Mononuclear cell (primary cell): ENCODE measurements at regions not wholly inside any gene's neighbourhood (a gene's known extent, or its start where the extent isn't known, plus 50 kb on each side); places are given as distances from the start of the nearest gene placed in this dataset.

Experiments used
- H3K27me3 ChIP-seq: 2 replicates; pipeline ENCODE4 v1.6.0; 2011; ENCODE audit warnings: low read length, control low read depth; ENCODE audit not compliant: insufficient read depth
- H3K4me1 ChIP-seq: 2 replicates; pipeline ENCODE4 v1.5.1; 2011; ENCODE audit warnings: mild to moderate bottlenecking, low read length, control low read depth; ENCODE audit not compliant: insufficient read depth
- H3K4me3 ChIP-seq: 2 replicates; pipeline ENCODE4 v1.5.1; 2011; ENCODE audit warnings: mild to moderate bottlenecking, low read length, moderate library complexity
- H3K9me3 ChIP-seq: 2 replicates; pipeline ENCODE4 v1.5.1; 2011; ENCODE audit warnings: low read depth, mild to moderate bottlenecking, control low read depth, low read length

DNA sequence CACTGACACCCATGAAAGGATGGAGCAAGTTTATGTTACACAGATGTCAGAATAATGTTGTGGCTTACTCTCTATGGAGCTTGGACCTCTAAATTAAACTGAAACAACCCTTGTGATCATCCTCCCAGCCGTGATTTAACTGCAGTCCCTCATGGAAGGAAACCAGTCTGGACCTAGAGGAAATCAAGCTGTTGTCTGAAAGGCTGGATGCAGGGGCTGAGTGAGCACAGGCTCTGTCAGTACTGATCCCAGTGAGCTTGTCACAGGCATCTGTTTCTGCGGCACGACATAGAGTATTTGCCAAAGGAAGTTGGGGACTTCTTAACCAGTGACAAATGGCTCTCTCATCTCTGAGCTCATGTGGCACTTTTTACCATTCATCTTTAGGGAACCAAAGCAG, 282.9 kb upstream of the MAP3K1 start:
- Histone ChIP-seq H3K4me3 (no peak overlapping the region), H3K4me1 (peaks cover 18% of the 10 kb centered on the region), H3K9me3 (no peaks in the 10 kb centered on the region), H3K27me3 (no peaks in the 10 kb centered on the region)

DNA sequence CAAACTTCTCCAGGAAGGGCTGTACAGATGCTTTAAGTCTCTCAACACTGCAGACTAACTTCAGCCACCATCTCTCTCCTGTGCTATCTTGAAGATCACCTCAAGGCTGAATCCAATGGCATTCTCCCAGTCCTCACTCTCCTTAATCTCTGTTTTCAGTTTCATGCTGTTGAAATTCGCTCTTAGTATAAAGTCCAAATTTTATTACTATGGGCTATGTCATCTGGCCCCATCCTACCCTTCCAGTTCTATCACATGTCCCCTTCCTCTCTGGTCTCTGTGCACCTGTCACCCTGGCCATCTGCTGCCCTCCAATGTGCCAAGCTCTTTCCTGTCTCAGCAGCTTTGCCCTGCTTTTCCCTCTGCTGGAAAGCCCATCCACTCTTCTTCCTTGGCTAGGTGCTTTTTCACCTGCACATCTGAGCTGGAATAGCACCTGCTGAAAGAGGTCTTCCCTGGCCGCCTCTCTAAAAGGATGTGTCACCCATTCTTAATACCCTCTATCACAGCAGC, 284.7 kb upstream of the MAP3K1 start:
- Histone ChIP-seq H3K4me3 (no peak overlapping the region), H3K27me3 (no peaks in the 10 kb centered on the region), H3K4me1 (peaks cover 18% of the 10 kb centered on the region), H3K9me3 (no peaks in the 10 kb centered on the region)

DNA sequence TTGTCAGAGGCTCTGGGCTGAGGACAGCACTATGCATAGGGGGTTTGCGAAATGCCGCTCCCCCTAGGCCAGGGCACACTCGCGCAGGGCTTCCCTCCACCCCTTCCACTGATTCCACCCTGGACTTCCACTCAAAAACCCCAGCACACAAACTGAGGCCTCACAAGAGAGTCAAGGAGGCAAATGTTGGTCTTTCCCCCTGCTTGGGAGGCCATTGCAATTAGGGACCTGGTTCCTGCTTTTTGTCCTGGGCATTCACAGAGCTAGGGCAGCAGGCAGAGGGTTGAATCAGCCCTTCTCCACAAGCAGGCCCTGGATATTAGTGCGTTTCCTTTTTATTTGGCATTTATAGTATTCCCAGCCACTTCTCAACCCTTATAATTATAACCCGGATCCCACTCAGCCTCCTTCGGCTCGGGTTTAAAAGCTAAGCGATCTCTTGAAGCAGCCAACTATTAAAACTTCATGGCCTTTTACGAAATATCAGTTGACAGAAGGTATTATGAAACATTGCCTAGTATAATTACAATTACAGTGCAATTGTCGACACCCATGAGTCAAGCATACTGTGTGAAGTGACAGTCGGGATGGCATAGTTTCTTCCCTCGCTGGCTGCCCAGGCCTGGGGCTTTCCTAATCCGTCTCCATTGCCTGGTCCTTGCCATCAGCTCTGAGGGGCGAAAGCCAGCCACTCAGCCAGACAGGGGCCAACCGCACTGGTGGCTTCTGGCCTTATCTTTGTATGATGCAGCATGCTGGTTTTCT, 285.5 kb upstream of the MAP3K1 start:
- Histone ChIP-seq H3K4me1 (peaks cover 18% of the 10 kb centered on the region), H3K4me3 (no peak overlapping the region), H3K9me3 (no peaks in the 10 kb centered on the region), H3K27me3 (no peaks in the 10 kb centered on the region)

DNA sequence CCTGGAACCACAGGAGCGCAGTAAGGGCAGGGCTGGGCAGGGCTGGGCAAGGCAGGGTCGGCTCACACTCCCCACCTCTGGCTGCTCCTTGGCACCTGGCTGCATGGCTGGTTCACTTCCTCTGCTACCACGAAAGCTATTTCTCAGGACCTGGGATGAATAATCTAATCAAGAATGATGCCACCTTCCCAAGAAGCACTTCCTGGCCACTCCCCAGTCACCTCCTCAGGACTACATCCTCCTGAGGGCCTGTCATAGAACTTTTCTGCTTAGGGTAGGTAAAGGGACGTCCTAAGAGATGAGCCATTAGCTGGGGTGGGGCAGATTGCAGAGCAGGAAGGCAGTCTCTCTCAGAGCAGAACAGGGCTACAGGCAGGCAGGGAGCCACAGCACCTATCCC, 288.2 kb upstream of the MAP3K1 start:
- no peaks in the 10 kb centered on the region for H3K27me3 ChIP-seq
- H3K9me3 ChIP-seq, result no peaks in the 10 kb centered on the region
- peaks cover 24% of the 10 kb centered on the region for H3K4me1 ChIP-seq
- H3K4me3 ChIP-seq, result no peak overlapping the region

DNA sequence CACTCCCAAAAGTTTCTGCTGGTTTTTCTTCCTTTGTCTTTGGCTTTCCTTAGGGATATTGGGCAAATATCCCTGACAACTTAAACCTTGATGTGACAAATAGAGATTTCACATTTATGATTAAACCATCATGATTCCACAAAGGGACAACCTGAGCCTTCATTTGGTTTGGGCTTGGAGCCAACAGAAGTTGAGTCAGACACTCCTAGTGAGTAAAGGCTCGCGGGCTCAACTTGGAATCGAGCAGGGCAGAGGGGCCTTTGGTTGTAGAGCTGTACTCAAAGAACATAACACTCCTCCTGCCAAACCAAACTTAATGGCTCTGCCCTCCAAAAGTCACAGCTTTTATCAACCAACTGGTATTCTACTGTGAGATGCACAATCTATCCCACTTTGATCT, 290.2 kb upstream of the MAP3K1 start:
- no peak overlapping the region for H3K4me3 ChIP-seq
- no peaks in the 10 kb centered on the region for H3K9me3 ChIP-seq
- H3K4me1 ChIP-seq, result peaks cover 16% of the 10 kb centered on the region
- no peaks in the 10 kb centered on the region for H3K27me3 ChIP-seq

DNA sequence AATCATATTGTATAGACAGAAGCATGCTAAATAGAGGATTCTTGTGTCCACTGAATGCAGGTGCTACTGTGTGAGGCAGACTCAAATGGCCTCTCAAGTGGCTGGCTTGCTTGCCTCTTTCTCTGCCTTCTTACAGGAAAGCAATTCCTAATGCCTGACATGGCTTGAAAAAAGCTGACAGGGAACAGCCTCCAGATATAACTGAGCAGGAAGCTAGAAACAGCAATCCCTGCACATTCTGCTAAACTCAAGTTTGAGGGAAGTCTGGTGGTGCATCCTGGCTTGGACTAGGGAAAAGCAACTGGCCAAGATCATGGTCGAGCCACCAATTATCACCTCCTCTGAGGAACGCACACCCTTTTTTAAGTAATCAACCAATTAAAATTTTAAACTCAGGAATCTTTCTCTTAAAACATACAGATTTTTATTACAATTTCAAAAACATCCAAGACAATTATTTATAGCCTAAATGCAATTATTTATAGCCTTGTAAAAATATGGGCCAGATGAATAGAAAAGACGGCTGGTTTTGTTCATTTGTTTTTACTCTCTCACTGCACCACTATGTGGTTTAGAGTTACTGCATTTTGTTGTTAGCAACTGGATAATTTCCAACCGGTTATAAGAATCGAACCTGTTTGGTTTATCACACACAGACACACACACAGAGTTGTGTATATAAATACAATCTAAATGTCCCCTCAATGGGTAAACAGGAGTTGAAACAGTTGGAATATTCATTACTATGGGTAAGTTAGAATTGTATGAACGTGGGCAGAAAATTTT, 290.9 kb upstream of the ANKRD55 start:
- no peaks in the 10 kb centered on the region for H3K9me3 ChIP-seq
- peaks cover 6% of the 10 kb centered on the region for H3K4me1 ChIP-seq
- H3K4me3 ChIP-seq, result no peak overlapping the region
- H3K27me3 ChIP-seq, result no peaks in the 10 kb centered on the region

DNA sequence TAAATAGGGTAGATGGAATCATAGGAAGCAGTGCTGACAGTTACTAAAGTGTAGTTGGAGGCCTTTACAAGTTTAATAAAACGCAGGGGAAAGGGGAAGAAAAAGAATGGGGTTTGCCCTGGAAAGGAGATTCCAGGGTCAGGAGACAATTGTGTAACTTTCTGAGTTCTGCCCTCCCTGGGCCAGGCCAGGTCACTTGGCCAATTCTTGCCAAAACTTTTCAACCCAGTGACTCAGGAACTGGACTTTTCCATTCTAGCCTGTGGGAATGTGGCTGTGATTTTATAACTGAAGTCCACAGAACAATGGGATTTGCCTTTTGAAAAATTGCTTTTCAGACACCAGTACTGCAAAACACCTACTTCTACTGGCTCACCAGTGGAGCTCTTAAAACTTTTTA, 289.8 kb upstream of the ANKRD55 start:
- H3K9me3 ChIP-seq, result no peaks in the 10 kb centered on the region
- no peak overlapping the region for H3K4me3 ChIP-seq
- H3K27me3 ChIP-seq, result no peaks in the 10 kb centered on the region
- peaks cover 6% of the 10 kb centered on the region for H3K4me1 ChIP-seq

DNA sequence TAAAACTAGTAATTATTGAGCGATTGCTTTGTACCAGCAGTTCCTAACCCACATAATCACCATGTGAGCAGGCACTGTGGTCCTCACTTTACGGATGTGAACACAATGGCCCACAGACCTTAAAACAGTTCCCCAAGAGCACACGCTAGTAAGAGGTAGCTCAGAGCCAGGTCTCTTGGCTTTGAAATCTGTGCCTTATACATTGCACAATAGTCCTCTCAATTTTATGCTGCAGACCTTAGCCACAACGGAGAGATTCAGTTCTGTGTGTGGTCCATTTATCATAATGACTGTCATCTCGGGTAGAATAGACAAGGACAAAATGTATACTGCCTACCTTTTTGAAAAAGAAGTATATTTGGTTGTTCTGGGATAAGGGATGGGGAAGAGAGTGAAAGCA, 289.0 kb upstream of the ANKRD55 start:
- H3K27me3 ChIP-seq, result no peaks in the 10 kb centered on the region
- no peaks in the 10 kb centered on the region for H3K9me3 ChIP-seq
- peaks cover 10% of the 10 kb centered on the region for H3K4me1 ChIP-seq
- no peak overlapping the region for H3K4me3 ChIP-seq

DNA sequence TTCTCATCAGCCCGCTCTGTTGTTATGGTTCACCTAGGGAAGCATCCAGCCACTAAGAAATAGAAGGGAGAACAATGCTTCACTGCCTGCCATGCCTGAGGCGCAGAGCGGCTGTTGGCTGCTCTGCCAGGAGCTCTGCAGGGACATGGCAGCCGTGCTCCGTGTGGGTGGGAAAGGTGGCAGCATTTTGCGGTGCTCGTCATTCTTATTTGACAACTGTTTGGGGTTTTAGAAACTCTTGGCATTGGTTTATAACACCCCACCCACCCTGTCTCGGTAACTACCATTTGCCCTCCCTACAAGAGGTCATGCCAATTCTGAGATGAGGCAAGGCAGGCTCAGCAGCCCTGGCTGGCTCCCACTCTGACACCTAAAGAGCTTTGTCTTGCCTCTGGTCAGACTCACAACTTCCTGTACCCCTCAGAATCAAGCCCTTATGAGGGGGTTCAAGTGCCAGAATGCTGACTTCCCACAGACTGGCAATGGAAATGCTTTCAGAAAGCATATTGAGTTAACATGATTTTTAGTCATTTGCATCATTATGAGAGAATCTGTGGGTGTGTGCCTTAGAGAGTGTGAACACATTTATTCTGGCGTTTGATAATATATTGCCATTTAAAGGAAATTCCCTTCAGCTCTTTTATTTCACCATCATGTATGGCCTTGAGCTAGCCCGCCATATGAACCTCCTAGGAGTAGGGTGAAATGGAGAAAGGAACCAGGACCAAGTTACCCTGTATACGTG, 288.0 kb upstream of the ANKRD55 start:
- Histone ChIP-seq H3K4me3 (no peak overlapping the region), H3K27me3 (no peaks in the 10 kb centered on the region), H3K4me1 (peaks cover 20% of the 10 kb centered on the region), H3K9me3 (no peaks in the 10 kb centered on the region)

DNA sequence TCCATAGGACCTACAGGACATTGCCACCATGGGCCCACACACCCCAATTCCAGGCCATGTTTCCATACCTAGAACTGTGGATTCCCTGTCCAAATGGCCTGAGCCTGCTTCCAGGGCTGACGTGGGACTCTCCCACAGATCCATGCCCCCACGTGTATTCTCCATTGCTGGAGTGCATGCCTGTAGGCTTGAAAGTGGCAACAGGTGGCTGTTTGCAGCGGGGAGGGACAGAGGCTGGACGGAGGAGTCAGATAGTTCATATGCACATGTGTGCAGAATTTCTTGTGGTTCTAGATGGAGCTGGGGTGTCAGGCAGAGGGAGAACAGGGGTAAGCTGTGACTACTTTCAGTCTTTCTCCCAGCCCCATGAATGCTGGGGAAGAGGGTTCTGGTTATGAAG, 285.7 kb upstream of the ANKRD55 start:
- H3K9me3 ChIP-seq, result no peaks in the 10 kb centered on the region
- H3K4me1 ChIP-seq, result peaks cover 27% of the 10 kb centered on the region
- no peak overlapping the region for H3K4me3 ChIP-seq
- no peaks in the 10 kb centered on the region for H3K27me3 ChIP-seq

DNA sequence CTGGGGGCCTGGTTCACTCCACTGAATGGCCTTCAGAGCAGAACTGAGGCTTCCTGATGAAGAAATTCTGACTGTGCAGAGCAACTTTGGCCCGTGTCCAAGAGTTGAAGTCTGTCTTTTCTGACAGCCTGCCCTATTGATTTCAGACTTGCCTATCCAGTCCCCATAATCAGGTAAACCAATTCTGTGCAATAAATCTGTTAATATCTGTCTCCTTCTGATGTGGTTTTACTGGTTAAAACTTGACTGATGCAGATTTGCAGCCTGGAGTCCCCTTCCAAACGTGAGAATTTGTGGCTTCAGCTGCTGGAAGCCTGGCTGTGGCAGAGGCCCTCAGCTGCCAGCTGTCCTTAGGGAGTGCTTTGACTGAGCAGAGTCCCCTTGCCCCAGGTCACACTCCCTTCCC, 283.9 kb upstream of the ANKRD55 start:
- Histone ChIP-seq H3K4me3 (no peak overlapping the region), H3K27me3 (no peaks in the 10 kb centered on the region), H3K4me1 (peaks cover 32% of the 10 kb centered on the region), H3K9me3 (no peaks in the 10 kb centered on the region)

DNA sequence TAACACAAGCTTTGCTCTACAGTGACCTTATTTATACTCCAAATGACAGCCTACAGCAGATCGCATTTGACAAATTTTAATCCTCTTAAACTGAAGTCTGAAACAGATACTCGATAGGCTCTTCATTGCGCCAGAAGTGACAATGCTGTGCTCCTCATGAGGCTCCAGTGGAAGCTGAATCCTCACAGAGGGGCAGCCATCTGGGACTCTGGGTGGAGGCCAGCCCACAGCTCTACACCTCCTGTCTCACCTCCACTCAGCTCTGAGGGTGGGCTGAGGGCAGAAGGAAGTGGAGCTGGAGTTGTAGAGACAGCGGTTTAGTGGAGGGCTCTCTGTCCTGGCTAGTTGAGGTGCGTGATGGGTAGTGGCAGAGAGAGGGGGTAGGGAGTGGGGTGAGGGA, 283.3 kb upstream of the ANKRD55 start:
- Histone ChIP-seq H3K9me3 (no peaks in the 10 kb centered on the region), H3K27me3 (no peaks in the 10 kb centered on the region), H3K4me1 (peaks cover 34% of the 10 kb centered on the region), H3K4me3 (no peak overlapping the region)

DNA sequence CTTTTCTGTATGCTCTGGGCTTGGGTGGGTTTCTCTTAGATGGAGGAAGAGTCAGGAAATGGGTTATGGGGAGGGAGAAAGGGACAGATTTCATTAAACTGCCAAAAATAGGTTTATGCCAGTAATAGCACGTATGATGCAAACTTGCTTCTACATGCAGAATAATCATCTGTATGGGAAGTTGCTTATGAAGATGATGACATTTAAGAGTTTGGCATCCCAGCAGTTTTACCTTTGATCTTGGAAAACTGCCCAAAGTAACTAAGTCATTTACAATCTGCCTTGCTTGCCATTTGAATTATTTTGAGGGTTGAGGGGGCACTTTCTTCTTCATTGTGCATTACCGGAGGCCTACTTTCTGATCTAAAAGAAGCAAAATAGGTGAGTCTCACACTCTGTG, 282.9 kb upstream of the ANKRD55 start:
- peaks cover 36% of the 10 kb centered on the region for H3K4me1 ChIP-seq
- H3K27me3 ChIP-seq, result no peaks in the 10 kb centered on the region
- H3K9me3 ChIP-seq, result no peaks in the 10 kb centered on the region
- no peak overlapping the region for H3K4me3 ChIP-seq

DNA sequence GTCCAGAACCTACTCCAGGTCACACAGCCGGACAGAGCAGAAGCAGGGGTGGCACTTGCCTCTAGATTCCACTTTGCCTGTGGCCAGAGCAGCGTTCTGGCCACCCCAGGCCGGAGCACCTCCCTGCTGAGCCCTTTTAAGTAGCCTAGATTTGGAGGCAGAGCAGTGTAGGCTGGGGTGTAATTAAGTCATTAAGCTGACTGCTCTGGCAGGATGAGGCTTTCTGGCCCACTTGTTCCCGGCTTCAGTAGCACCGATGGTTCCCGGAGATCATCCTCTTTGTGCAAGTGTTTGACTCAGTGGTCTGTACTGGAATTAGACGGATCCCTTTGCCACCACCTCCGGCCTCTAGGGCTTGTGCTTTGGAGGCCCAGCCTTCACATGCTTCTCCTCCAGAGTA, 281.9 kb upstream of the ANKRD55 start:
- Histone ChIP-seq H3K4me3 (no peak overlapping the region), H3K9me3 (no peaks in the 10 kb centered on the region), H3K4me1 (peaks cover 36% of the 10 kb centered on the region), H3K27me3 (no peaks in the 10 kb centered on the region)

DNA sequence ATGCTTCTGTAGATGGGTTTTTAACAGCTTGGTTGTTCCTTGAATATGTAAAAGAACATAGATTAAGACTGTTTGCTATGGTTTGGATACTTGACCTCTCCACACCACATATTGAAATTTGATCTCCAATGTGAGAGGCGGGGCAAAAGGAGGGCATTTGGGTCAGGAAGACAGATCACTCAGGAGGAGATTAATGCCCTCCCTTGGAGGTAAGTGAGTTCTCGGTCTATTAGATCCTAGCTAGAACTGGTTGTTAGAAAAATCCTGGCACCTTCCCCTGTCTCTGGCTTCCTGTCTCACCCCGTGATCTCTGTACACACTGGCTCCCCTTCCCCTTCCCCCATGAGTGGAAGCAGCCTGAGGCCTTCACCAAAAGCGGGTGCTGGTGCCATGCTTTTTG, 281.1 kb upstream of the ANKRD55 start:
- Histone ChIP-seq H3K9me3 (no peaks in the 10 kb centered on the region), H3K4me1 (peaks cover 36% of the 10 kb centered on the region), H3K27me3 (no peaks in the 10 kb centered on the region), H3K4me3 (no peak overlapping the region)
